Mucosa of rectum (tissue), 2 donors: ENCODE measurements at regions not wholly inside any gene's neighbourhood (a gene's known extent, or its start where the extent isn't known, plus 50 kb on each side); places are given as distances from the start of the nearest gene placed in this dataset.
"Not testable (repeated sequence)": the region's sequence is repeated elsewhere in the genome, so short reads cannot be mapped to it uniquely, and the experiment has no call there.

Experiments
- H3K27ac ChIP-seq, 2 donors: one replicate each; pipeline ENCODE4 v1.7.0; 2013; ENCODE audit warnings: inconsistent platforms in 2 of 2, low read depth in 2 of 2, low read length in 2 of 2
- H3K27me3 ChIP-seq, 2 donors: one replicate each; pipeline ENCODE4 v1.7.0; 2013; ENCODE audit warnings: low read length in 2 of 2; ENCODE audit not compliant: control insufficient read depth in 2 of 2, insufficient read depth in 2 of 2
- H3K36me3 ChIP-seq, 2 donors: one replicate each; pipeline ENCODE4 v1.7.0; 2013; ENCODE audit warnings: low read length in 2 of 2; ENCODE audit not compliant: control insufficient read depth in 2 of 2, insufficient read depth in 2 of 2
- H3K4me1 ChIP-seq, 2 donors: one replicate each; pipeline ENCODE4 v1.7.0; 2013; ENCODE audit warnings: low read length in 2 of 2, mild to moderate bottlenecking in 1 of 2; ENCODE audit not compliant: control insufficient read depth in 2 of 2, insufficient read depth in 2 of 2
- H3K4me3 ChIP-seq, 2 donors: one replicate each; pipeline ENCODE4 v1.7.0; 2013; ENCODE audit warnings: low read length in 2 of 2
- H3K9ac ChIP-seq, 2 donors: one replicate each; pipeline ENCODE4 v1.7.0; 2013; ENCODE audit warnings: low read length in 2 of 2, low read depth in 1 of 2, mild to moderate bottlenecking in 1 of 2
- H3K9me3 ChIP-seq, 2 donors: one replicate each; pipeline ENCODE4 v1.7.0; 2013; ENCODE audit warnings: low read length in 2 of 2; ENCODE audit not compliant: control insufficient read depth in 2 of 2
- donor health status: healthy.
- donor health status: Normal muscosa, but diverticular disease.

- Histone ChIP-seq H3K36me3 (no peaks in the 10 kb centered on the region), H3K27ac (no peak overlapping the region), H3K4me3 (no peak overlapping the region), H3K27me3 (no peaks in the 10 kb centered on the region), H3K9me3 (no peaks in the 10 kb centered on the region), H3K9ac (no peak overlapping the region), H3K4me1 (no peaks in the 10 kb centered on the region)
Measured at GRCh38 chr9:30605936-30606335, 1778.5 kb upstream of the ACO1 start.

GRCh38 chr9:30609713-30610112 lies 1774.7 kb upstream of the ACO1 start:
- H3K9ac ChIP-seq = no peak overlapping the region
- no peak overlapping the region for H3K27ac ChIP-seq

GRCh38 chr9:30616782-30617181 lies 1767.7 kb upstream of the ACO1 start:
- H3K4me1 ChIP-seq, H3K9me3 ChIP-seq, H3K9ac ChIP-seq, H3K27me3 ChIP-seq, H3K27ac ChIP-seq, H3K4me3 ChIP-seq, H3K36me3 ChIP-seq: not testable (repeated sequence)

More at GRCh38 chr9:30609713-30610112, 1774.7 kb upstream of the ACO1 start:
- Histone ChIP-seq H3K27me3 (no peaks in the 10 kb centered on the region), H3K36me3 (no peaks in the 10 kb centered on the region), H3K4me3 (no peak overlapping the region), H3K9me3 (no peaks in the 10 kb centered on the region), H3K4me1 (no peaks in the 10 kb centered on the region)

GRCh38 chr9:30622561-30622960 lies 1761.9 kb upstream of the ACO1 start:
- Histone ChIP-seq H3K9ac (no peak overlapping the region), H3K36me3 (no peaks in the 10 kb centered on the region), H3K27ac (no peak overlapping the region), H3K9me3 (no peaks in the 10 kb centered on the region), H3K27me3 (no peaks in the 10 kb centered on the region), H3K4me3 (no peak overlapping the region), H3K4me1 (no peaks in the 10 kb centered on the region)

- Histone ChIP-seq H3K27ac (no peak overlapping the region), H3K4me3 (no peak overlapping the region), H3K36me3 (no peaks in the 10 kb centered on the region), H3K27me3 (no peaks in the 10 kb centered on the region), H3K4me1 (no peaks in the 10 kb centered on the region), H3K9ac (no peak overlapping the region), H3K9me3 (no peaks in the 10 kb centered on the region)
Measured at GRCh38 chr9:30628915-30629567, 1755.4 kb upstream of the ACO1 start.

GRCh38 chr9:30630459-30630858 lies 1754.0 kb upstream of the ACO1 start:
- no peak overlapping the region for H3K9ac ChIP-seq
- H3K36me3 ChIP-seq = no peaks in the 10 kb centered on the region
- no peak overlapping the region for H3K4me3 ChIP-seq
- no peaks in the 10 kb centered on the region for H3K9me3 ChIP-seq
- no peak overlapping the region for H3K27ac ChIP-seq
- H3K27me3 ChIP-seq = no peaks in the 10 kb centered on the region
- no peaks in the 10 kb centered on the region for H3K4me1 ChIP-seq

- H3K9ac ChIP-seq, H3K27me3 ChIP-seq, H3K36me3 ChIP-seq, H3K9me3 ChIP-seq, H3K4me1 ChIP-seq, H3K4me3 ChIP-seq, H3K27ac ChIP-seq: not testable (repeated sequence)
Measured at GRCh38 chr9:30646639-30647038, 1737.8 kb upstream of the ACO1 start.

GRCh38 chr9:30661925-30662324 lies 1722.5 kb upstream of the ACO1 start:
- H3K36me3 ChIP-seq = no peaks in the 10 kb centered on the region
- H3K9ac ChIP-seq = no peak overlapping the region
- H3K27ac ChIP-seq = no peak overlapping the region
- H3K9me3 ChIP-seq = no peaks in the 10 kb centered on the region
- no peaks in the 10 kb centered on the region for H3K4me1 ChIP-seq
- no peak overlapping the region for H3K4me3 ChIP-seq
- no peaks in the 10 kb centered on the region for H3K27me3 ChIP-seq

GRCh38 chr9:30670805-30671562 lies 1713.5 kb upstream of the ACO1 start:
- no peak overlapping the region for H3K27ac ChIP-seq
- H3K4me3 ChIP-seq = no peak overlapping the region
- no peaks in the 10 kb centered on the region for H3K4me1 ChIP-seq
- no peak overlapping the region for H3K9ac ChIP-seq
- H3K36me3 ChIP-seq = no peaks in the 10 kb centered on the region
- H3K9me3 ChIP-seq = no peaks in the 10 kb centered on the region
- no peaks in the 10 kb centered on the region for H3K27me3 ChIP-seq

GRCh38 chr9:30673132-30673531 lies 1711.3 kb upstream of the ACO1 start:
- no peak overlapping the region for H3K9ac ChIP-seq
- H3K4me3 ChIP-seq = no peak overlapping the region
- no peak overlapping the region for H3K27ac ChIP-seq
- no peaks in the 10 kb centered on the region for H3K9me3 ChIP-seq
- no peaks in the 10 kb centered on the region for H3K36me3 ChIP-seq
- H3K4me1 ChIP-seq = no peaks in the 10 kb centered on the region
- H3K27me3 ChIP-seq = no peaks in the 10 kb centered on the region
